HUES48 (cell line): ENCODE measurements at regions not wholly inside any gene's neighbourhood (a gene's known extent, or its start where the extent isn't known, plus 50 kb on each side); places are given as distances from the start of the nearest gene placed in this dataset.

Experiments
- H3K27ac ChIP-seq: one replicate; pipeline ENCODE4 v1.7.0; 2013; ENCODE audit warnings: low read depth, low read length, inconsistent platforms
- H3K27me3 ChIP-seq: 2 replicates; pipeline ENCODE4 v1.6.1; 2013; ENCODE audit warnings: mild to moderate bottlenecking, low read length; ENCODE audit not compliant: control insufficient read depth, insufficient read depth
- H3K36me3 ChIP-seq: 2 replicates; pipeline ENCODE4 v1.6.1; 2013; ENCODE audit warnings: low read length; ENCODE audit not compliant: control insufficient read depth, insufficient read depth
- H3K4me1 ChIP-seq: 2 replicates; pipeline ENCODE4 v1.6.1; 2013; ENCODE audit warnings: mild to moderate bottlenecking, low read length; ENCODE audit not compliant: control insufficient read depth, insufficient read depth
- H3K4me3 ChIP-seq: 2 replicates; pipeline ENCODE4 v1.5.1; 2013; ENCODE audit warnings: mild to moderate bottlenecking, low read depth, low read length
- H3K9ac ChIP-seq: 2 replicates; pipeline ENCODE4 v1.6.1; 2013; ENCODE audit warnings: mild to moderate bottlenecking, low read depth, low read length, moderate library complexity
- H3K9me3 ChIP-seq: 2 replicates; pipeline ENCODE4 v1.6.1; 2013; ENCODE audit warnings: low read length; ENCODE audit not compliant: control insufficient read depth, insufficient read depth

- Histone ChIP-seq H3K4me1 (peaks cover 5% of the 10 kb centered on the region), H3K36me3 (no peaks in the 10 kb centered on the region), H3K27ac (no peak overlapping the region), H3K9ac (no peak overlapping the region), H3K27me3 (no peaks in the 10 kb centered on the region), H3K4me3 (no peak overlapping the region), H3K9me3 (no peaks in the 10 kb centered on the region)
Observed at GRCh38 chr6:84524636-84525035, 239.8 kb downstream of the TBX18 start.

- H3K27ac ChIP-seq, result no peak overlapping the region
- no peaks in the 10 kb centered on the region for H3K27me3 ChIP-seq
- no peak overlapping the region for H3K4me3 ChIP-seq
- H3K36me3 ChIP-seq, result no peaks in the 10 kb centered on the region
- no peak overlapping the region for H3K9ac ChIP-seq
- peaks cover 10% of the 10 kb centered on the region for H3K4me1 ChIP-seq
- H3K9me3 ChIP-seq, result no peaks in the 10 kb centered on the region
Observed at GRCh38 chr6:84522135-84522549, 242.3 kb downstream of the TBX18 start.

GRCh38 chr6:84521511-84521910, 242.9 kb downstream of the TBX18 start:
- H3K36me3 ChIP-seq, result no peaks in the 10 kb centered on the region
- H3K4me3 ChIP-seq, result no peak overlapping the region
- H3K9me3 ChIP-seq, result no peaks in the 10 kb centered on the region
- no peak overlapping the region for H3K9ac ChIP-seq
- H3K27ac ChIP-seq, result no peak overlapping the region
- H3K4me1 ChIP-seq, result peaks cover 10% of the 10 kb centered on the region
- H3K27me3 ChIP-seq, result no peaks in the 10 kb centered on the region

GRCh38 chr6:84517741-84518530, 246.5 kb downstream of the TBX18 start:
- Histone ChIP-seq H3K9ac (no peak overlapping the region), H3K9me3 (no peaks in the 10 kb centered on the region), H3K27me3 (no peaks in the 10 kb centered on the region), H3K4me1 (peaks cover 10% of the 10 kb centered on the region), H3K36me3 (no peaks in the 10 kb centered on the region), H3K27ac (no peak overlapping the region), H3K4me3 (no peak overlapping the region)

- no peaks in the 10 kb centered on the region for H3K9me3 ChIP-seq
- no peaks in the 10 kb centered on the region for H3K36me3 ChIP-seq
- H3K4me3 ChIP-seq, result no peak overlapping the region
- no peaks in the 10 kb centered on the region for H3K27me3 ChIP-seq
- H3K27ac ChIP-seq, result no peak overlapping the region
- H3K4me1 ChIP-seq, result peaks cover 10% of the 10 kb centered on the region
- no peak overlapping the region for H3K9ac ChIP-seq
Observed at GRCh38 chr6:84516154-84516553, 248.2 kb downstream of the TBX18 start.

- no peak overlapping the region for H3K9ac ChIP-seq
Observed at GRCh38 chr6:84515067-84515466, 249.3 kb downstream of the TBX18 start.

GRCh38 chr6:84514089-84514971, 250.1 kb downstream of the TBX18 start:
- no peaks in the 10 kb centered on the region for H3K27me3 ChIP-seq
- H3K27ac ChIP-seq, result no peak overlapping the region
- no peak overlapping the region for H3K9ac ChIP-seq
- H3K4me3 ChIP-seq, result no peak overlapping the region
- peaks cover 2% of the 10 kb centered on the region; the same call in 1 of the 2 replicates for H3K4me1 ChIP-seq
- H3K9me3 ChIP-seq, result no peaks in the 10 kb centered on the region
- H3K36me3 ChIP-seq, result no peaks in the 10 kb centered on the region

More at GRCh38 chr6:84515067-84515466, 249.3 kb downstream of the TBX18 start:
- peaks cover 9% of the 10 kb centered on the region for H3K4me1 ChIP-seq
- H3K27me3 ChIP-seq, result no peaks in the 10 kb centered on the region
- H3K36me3 ChIP-seq, result no peaks in the 10 kb centered on the region
- H3K4me3 ChIP-seq, result no peak overlapping the region
- H3K9me3 ChIP-seq, result no peaks in the 10 kb centered on the region
- no peak overlapping the region for H3K27ac ChIP-seq

- no peaks in the 10 kb centered on the region for H3K27me3 ChIP-seq
- no peaks in the 10 kb centered on the region for H3K9me3 ChIP-seq
- no peaks in the 10 kb centered on the region for H3K36me3 ChIP-seq
- H3K9ac ChIP-seq, result no peak overlapping the region
- no peaks in the 10 kb centered on the region for H3K4me1 ChIP-seq
- no peak overlapping the region for H3K27ac ChIP-seq
- H3K4me3 ChIP-seq, result no peak overlapping the region
Observed at GRCh38 chr6:84512391-84512790, 252.0 kb downstream of the TBX18 start.

GRCh38 chr6:84511929-84512328, 252.5 kb downstream of the TBX18 start:
- Histone ChIP-seq H3K4me3 (no peak overlapping the region), H3K4me1 (no peaks in the 10 kb centered on the region), H3K27ac (no peak overlapping the region), H3K27me3 (no peaks in the 10 kb centered on the region), H3K36me3 (no peaks in the 10 kb centered on the region), H3K9me3 (no peaks in the 10 kb centered on the region), H3K9ac (no peak overlapping the region)

- Histone ChIP-seq H3K9me3 (no peaks in the 10 kb centered on the region), H3K4me1 (no peaks in the 10 kb centered on the region), H3K36me3 (no peaks in the 10 kb centered on the region), H3K27me3 (no peaks in the 10 kb centered on the region), H3K9ac (no peak overlapping the region), H3K4me3 (no peak overlapping the region), H3K27ac (no peak overlapping the region)
Observed at GRCh38 chr6:84508981-84509380, 255.4 kb downstream of the TBX18 start.

- Histone ChIP-seq H3K4me3 (no peak overlapping the region), H3K27me3 (no peaks in the 10 kb centered on the region), H3K9ac (no peak overlapping the region), H3K9me3 (no peaks in the 10 kb centered on the region), H3K27ac (no peak overlapping the region), H3K36me3 (no peaks in the 10 kb centered on the region), H3K4me1 (no peaks in the 10 kb centered on the region; the same call in 1 of the 2 replicates)
Observed at GRCh38 chr6:84508334-84508733, 256.1 kb downstream of the TBX18 start.
